Esophagus squamous epithelium (tissue), 4 donors: ENCODE measurements at regions not wholly inside any gene's neighbourhood (a gene's known extent, or its start where the extent isn't known, plus 50 kb on each side); places are given as distances from the start of the nearest gene placed in this dataset.

Experiments
- POLR2A ChIP-seq, 4 donors: fragments of 450-650 bp; IDR thresholded peaks; one replicate each; pipeline ENCODE4 v1.6.1; 2017; ENCODE audit warnings: antibody characterized with exemption in 4 of 4, mild to moderate bottlenecking in 4 of 4, moderate library complexity in 3 of 4
- TF ChIP-seq, protein P1 (sequence below), 6 experiments: fragments of 450-650 bp in 4 of 6; fragments of 200-600 bp in 2 of 6; sonication (generic) in 2 of 6; IDR thresholded peaks; one replicate each; pipeline ENCODE4 v1.5.1; 2016 to 2019; ENCODE audit warnings: antibody characterized with exemption in 6 of 6, mild to moderate bottlenecking in 4 of 6, moderate library complexity in 4 of 6

DNA sequence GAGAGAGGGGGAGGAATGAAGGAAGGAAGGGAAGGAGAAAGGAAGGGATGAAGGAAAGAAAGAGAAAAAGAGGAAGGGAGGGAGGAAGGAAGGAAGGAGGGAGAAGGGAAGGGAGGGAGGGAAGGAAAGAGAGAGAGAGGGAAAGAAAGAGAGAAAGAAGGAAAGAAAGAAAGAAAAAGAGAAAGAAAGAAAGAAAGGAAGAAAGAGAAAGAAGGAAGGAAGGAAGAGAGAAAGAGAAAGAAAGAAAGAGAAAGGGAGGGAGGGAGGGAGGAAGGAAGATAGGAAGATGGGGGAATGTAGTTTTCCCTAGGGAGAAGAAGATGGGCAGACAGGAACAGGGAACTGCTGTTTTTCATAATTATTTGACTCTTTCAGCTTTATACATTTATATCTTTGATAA, 115.1 kb upstream of the CXADR start:
- TF ChIP-seq, protein P1, sequence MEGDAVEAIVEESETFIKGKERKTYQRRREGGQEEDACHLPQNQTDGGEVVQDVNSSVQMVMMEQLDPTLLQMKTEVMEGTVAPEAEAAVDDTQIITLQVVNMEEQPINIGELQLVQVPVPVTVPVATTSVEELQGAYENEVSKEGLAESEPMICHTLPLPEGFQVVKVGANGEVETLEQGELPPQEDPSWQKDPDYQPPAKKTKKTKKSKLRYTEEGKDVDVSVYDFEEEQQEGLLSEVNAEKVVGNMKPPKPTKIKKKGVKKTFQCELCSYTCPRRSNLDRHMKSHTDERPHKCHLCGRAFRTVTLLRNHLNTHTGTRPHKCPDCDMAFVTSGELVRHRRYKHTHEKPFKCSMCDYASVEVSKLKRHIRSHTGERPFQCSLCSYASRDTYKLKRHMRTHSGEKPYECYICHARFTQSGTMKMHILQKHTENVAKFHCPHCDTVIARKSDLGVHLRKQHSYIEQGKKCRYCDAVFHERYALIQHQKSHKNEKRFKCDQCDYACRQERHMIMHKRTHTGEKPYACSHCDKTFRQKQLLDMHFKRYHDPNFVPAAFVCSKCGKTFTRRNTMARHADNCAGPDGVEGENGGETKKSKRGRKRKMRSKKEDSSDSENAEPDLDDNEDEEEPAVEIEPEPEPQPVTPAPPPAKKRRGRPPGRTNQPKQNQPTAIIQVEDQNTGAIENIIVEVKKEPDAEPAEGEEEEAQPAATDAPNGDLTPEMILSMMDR (IDR thresholded peaks at IDR 0.05): no peak
- TF ChIP-seq POLR2A (IDR thresholded peaks at IDR 0.05): no peak
